ENCODE measurements at regions not wholly inside any gene's neighbourhood (a gene's known extent, or its start where the extent isn't known, plus 50 kb on each side); places are given as distances from the start of the nearest gene placed in this dataset.
"Not testable (repeated sequence)": the region's sequence is repeated elsewhere in the genome, so short reads cannot be mapped to it uniquely, and the experiment has no call there.

GRCh38 chr13:62162860-62163259 lies 747.2 kb upstream of the PCDH20 start:
- ChIA-PET POLR2A (ENCODE audit: low non-redundant PET) (no interaction called here), CTCF (no interaction called here)
- no peak overlapping the region for H3K27ac ChIP-seq
- no peak for TF ChIP-seq CTCF (conservative IDR thresholded peaks at IDR 0.05; ENCODE audit: low read depth)
- DNase-seq (ENCODE audit: low spot score): no peak

GRCh38 chr13:62158520-62158919 lies 742.9 kb upstream of the PCDH20 start:
- DNase-seq (ENCODE audit: low spot score): no peak
- ChIA-PET POLR2A (ENCODE audit: low non-redundant PET) (no interaction called here), CTCF (no interaction called here)
- no peak overlapping the region for H3K27ac ChIP-seq
- no peak for TF ChIP-seq CTCF (conservative IDR thresholded peaks at IDR 0.05; ENCODE audit: low read depth)

- CTCF ChIA-PET; DNase-seq (ENCODE audit: low spot score); POLR2A ChIA-PET (ENCODE audit: low non-redundant PET); H3K27ac ChIP-seq: not testable (repeated sequence)
Measured at GRCh38 chr13:62151724-62152123, 736.1 kb upstream of the PCDH20 start.

GRCh38 chr13:62142048-62142447 lies 726.4 kb upstream of the PCDH20 start:
- CTCF ChIA-PET: interaction anchor here (0.9 kb wide), 1 partner anchor 32 kb away, joined by 4 read pairs; no protein-coding TSS in a partner anchor
- POLR2A ChIA-PET (ENCODE audit: low non-redundant PET): no interaction called here

GRCh38 chr13:62139597-62139996 lies 723.9 kb upstream of the PCDH20 start:
- ChIA-PET CTCF (no interaction called here), POLR2A (ENCODE audit: low non-redundant PET) (no interaction called here)
- no peak for TF ChIP-seq CTCF (conservative IDR thresholded peaks at IDR 0.05; ENCODE audit: low read depth)
- no peak for DNase-seq (ENCODE audit: low spot score)
- no peak overlapping the region for H3K27ac ChIP-seq

More at GRCh38 chr13:62142048-62142447, 726.4 kb upstream of the PCDH20 start:
- no peak for DNase-seq (ENCODE audit: low spot score)
- no peak overlapping the region for H3K27ac ChIP-seq
- no peak for TF ChIP-seq CTCF (conservative IDR thresholded peaks at IDR 0.05; ENCODE audit: low read depth)

GRCh38 chr13:62137629-62138405 lies 722.2 kb upstream of the PCDH20 start:
- ChIA-PET CTCF (no interaction called here), POLR2A (ENCODE audit: low non-redundant PET) (no interaction called here)
- no peak for TF ChIP-seq CTCF (conservative IDR thresholded peaks at IDR 0.05; ENCODE audit: low read depth)
- DNase-seq (ENCODE audit: low spot score): no peak
- no peak overlapping the region for H3K27ac ChIP-seq

- ChIA-PET POLR2A (ENCODE audit: low non-redundant PET) (no interaction called here), CTCF (no interaction called here)
- TF ChIP-seq CTCF (conservative IDR thresholded peaks at IDR 0.05; ENCODE audit: low read depth): no peak
- no peak overlapping the region for H3K27ac ChIP-seq
- no peak for DNase-seq (ENCODE audit: low spot score)
Measured at GRCh38 chr13:62131604-62132003, 716.0 kb upstream of the PCDH20 start.
